C4-2B (cell line): ENCODE measurements at regions not wholly inside any gene's neighbourhood (a gene's known extent, or its start where the extent isn't known, plus 50 kb on each side); places are given as distances from the start of the nearest gene placed in this dataset.

ENCODE experiments used
- H3K27ac ChIP-seq: fragments of 450-650 bp; 2 replicates; pipeline ENCODE4 v1.5.1; 2017
- CTCF ChIP-seq: fragments of 450-650 bp; conservative IDR thresholded peaks from 2 replicates; pipeline ENCODE4 v1.5.1; 2017; ENCODE audit warnings: mild to moderate bottlenecking
- ZFX ChIP-seq: fragments of 450-650 bp; IDR thresholded peaks from 2 replicates; pipeline ENCODE4 v1.6.1; 2017

- TF ChIP-seq ZFX, result no peak
- TF ChIP-seq CTCF, result no peak
- no peak overlapping the region for H3K27ac ChIP-seq
These were observed 419.5 kb downstream of the LRRIQ3 start for GRCh38 chr1:73778471-73778870.

- TF ChIP-seq CTCF, result no peak
- no peak for TF ChIP-seq ZFX
- H3K27ac ChIP-seq, result no peak overlapping the region
These were observed 422.1 kb downstream of the LRRIQ3 start for GRCh38 chr1:73775896-73776295.

- TF ChIP-seq ZFX, result no peak
- no peak for TF ChIP-seq CTCF
- no peak overlapping the region for H3K27ac ChIP-seq
These were observed 425.0 kb downstream of the LRRIQ3 start for GRCh38 chr1:73772941-73773340.

GRCh38 chr1:73771396-73771795 lies 426.6 kb downstream of the LRRIQ3 start:
- no peak for TF ChIP-seq CTCF

GRCh38 chr1:73770109-73770905 lies 427.7 kb downstream of the LRRIQ3 start:
- TF ChIP-seq CTCF (no peak), ZFX (no peak)
- H3K27ac ChIP-seq, result no peak overlapping the region

More at GRCh38 chr1:73771396-73771795, 426.6 kb downstream of the LRRIQ3 start:
- H3K27ac ChIP-seq, result no peak overlapping the region

GRCh38 chr1:73766786-73767348 lies 431.1 kb downstream of the LRRIQ3 start:
- TF ChIP-seq CTCF, result no peak
- no peak for TF ChIP-seq ZFX
- no peak overlapping the region for H3K27ac ChIP-seq

GRCh38 chr1:73765551-73766233 lies 432.3 kb downstream of the LRRIQ3 start:
- H3K27ac ChIP-seq, result no peak overlapping the region
- TF ChIP-seq ZFX, result no peak
- TF ChIP-seq CTCF, result no peak
